ENCODE measurements at regions not wholly inside any gene's neighbourhood (a gene's known extent, or its start where the extent isn't known, plus 50 kb on each side); places are given as distances from the start of the nearest gene placed in this dataset.

DNA sequence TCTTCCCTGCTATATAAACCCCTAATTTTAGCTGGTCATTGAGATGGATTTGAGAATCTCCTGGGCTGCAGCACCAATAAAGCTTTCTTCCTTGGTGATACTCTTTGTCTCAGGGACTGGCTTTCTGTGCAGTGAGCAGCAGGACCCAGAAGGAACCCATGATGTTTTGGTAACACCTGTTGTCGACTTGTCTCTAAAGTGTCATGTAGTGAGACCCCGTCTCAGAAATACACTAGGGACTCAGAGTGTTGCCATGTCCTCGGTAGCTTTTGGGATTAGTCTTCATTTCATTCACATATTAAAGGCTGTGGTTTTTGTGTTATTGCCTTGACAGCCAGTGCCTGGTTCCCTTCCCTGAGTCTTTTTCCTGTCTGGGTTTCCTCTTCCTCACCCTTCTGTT lies 1078.7 kb downstream of the TBC1D22A start:
- no peak for DNase-seq (ENCODE audit: low spot score)

GRCh38 chr22:47839595-47840227 lies 1077.3 kb downstream of the TBC1D22A start:
- no peak for DNase-seq (ENCODE audit: low spot score)

DNA sequence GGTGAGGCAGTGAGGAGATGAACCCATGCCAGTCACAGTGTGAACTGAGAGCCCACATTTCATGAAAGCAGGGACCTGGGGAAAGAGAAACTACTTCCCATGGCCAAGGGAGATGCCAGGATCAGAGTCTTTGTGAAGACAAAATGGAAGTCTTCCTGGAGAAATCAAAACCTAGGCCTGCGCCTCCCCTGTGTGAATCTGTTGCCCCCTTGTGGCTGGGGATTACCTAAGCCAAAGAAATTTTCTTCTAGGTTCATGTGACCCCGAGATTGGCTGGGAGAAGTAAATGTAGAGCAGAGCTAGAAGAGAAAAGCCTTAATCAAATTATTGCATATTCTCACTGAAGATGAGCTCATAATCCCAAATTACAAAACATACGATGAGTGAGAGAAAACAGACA lies 1075.3 kb downstream of the TBC1D22A start:
- peak; percentile 35 for DNase-seq (ENCODE audit: low spot score)

DNA sequence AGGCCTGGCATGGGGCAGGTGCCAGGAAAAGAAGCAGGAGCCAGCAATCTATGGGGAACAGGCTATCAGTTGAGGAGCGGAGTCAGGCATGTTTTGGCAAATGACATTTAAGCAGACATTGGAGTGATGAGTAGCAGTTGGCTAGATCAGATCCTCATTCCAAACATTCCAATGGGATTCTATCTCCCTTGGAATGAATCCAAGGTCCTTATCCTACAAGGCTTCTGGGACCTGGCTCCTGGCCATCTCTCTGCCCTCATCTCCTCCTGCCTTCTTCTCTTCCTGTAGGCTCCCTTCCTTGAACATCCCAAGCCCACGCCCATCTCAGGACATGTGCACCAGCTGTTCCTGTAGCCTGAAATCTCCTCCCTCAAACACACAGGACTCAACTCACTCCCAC lies 1074.5 kb downstream of the TBC1D22A start:
- no peak for DNase-seq (ENCODE audit: low spot score)

DNA sequence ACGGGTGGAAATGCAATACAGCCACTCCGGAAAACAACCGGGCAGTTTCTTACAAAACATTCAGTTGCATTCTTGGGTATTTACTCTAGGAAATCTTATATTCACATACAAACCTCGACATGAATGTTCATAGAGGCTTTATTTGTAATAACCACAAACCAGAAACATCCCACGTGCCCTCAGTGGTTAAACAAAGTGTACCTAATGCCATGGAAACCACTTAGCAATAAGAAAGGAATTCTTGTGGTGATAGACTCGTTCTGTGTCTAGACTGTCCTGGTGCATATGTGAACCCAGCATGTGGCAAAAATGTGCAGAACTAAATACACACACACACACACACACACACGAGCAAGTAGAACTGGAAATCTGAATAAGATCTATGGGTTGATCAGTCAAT lies 1073.3 kb downstream of the TBC1D22A start:
- peak; percentile 34 for DNase-seq (ENCODE audit: low spot score)

DNA sequence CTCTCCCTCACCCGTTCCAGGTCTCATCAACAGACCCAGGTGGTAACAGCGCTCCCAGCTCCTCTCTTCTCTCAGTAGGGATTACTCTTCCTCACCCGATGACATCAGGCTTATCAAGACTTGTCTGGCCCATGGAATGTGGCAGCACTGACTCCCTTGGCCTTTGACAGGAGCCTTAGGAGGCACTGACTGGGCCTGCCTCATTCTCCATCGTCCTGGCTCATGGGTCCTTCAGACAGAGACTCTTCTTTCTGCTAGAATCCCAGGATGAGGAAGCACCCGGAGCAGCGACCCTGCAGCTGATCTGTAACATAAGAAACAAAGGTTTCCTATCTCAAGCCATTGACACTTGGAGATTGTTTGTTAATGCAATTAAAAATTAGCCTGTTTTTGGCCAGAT lies 1063.6 kb downstream of the TBC1D22A start:
- no peak for DNase-seq (ENCODE audit: low spot score)

- DNase-seq (ENCODE audit: low spot score) = no peak
Measured at GRCh38 chr22:47822422-47822821, 1060.0 kb downstream of the TBC1D22A start.

DNA sequence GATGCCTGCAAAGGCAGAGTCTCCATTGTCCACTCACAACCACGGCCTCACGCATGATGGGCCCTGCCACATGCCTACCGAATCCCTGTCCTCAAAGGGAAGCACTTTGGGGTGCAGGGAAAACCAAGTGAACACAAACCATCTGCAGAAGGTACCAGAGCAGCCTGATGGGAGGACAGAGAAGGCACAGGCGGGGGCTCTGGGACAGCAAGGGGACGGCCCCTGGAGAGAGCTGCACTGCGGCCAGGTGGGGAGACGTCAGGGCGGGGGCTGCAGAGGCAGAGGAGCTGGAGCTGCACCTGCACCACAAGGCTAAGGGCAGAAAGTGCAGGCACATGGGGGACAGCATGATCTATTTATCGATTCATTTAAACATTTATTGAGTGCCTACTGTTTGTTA lies 1056.0 kb downstream of the TBC1D22A start:
- no peak for DNase-seq (ENCODE audit: low spot score)

DNA sequence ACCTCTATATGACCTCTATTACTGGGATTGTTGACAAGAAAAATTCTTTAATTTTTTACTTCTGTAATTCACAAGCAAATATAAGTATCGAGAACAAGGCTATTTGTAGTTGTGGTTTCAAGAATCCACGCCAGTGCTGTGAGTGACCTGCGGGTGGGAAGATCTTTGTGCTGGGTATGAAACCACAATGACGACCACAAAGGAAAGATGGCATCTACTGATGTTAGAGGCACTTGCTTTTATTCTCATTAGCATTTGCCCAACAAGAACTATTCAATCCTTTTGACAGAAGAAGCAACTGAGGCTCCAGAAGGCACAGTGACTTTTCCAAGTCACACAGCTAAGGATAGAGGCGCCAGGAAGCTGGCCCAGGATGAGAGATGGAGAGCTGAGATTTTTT lies 1054.9 kb downstream of the TBC1D22A start:
- no peak for DNase-seq (ENCODE audit: low spot score)

DNA sequence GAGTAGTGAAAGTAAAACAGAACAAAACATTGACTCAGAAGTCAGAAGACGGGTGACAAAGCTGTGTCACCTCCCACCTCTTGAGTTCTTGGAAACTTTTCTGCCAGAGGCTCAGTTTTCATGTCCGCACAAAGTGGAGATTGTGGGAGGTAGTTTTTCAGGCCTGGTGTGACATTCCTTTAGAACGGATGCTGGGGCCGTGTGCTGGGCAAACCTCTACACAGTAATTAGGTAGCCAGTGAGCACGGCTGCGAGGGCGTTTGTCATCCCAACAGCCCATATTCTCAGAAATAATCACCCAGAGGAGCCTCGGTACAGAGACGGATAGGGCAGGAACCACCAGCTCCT lies 1054.4 kb downstream of the TBC1D22A start:
- no peak for DNase-seq (ENCODE audit: low spot score)

- DNase-seq (ENCODE audit: low spot score) = no peak
Measured at GRCh38 chr22:47816121-47816862, 1053.8 kb downstream of the TBC1D22A start.

- DNase-seq (ENCODE audit: low spot score) = no peak
Measured at GRCh38 chr22:47814474-47814873, 1052.0 kb downstream of the TBC1D22A start.

- no peak for DNase-seq (ENCODE audit: low spot score)
Measured at GRCh38 chr22:47813661-47814060, 1051.2 kb downstream of the TBC1D22A start.

GRCh38 chr22:47811971-47812370 lies 1049.5 kb downstream of the TBC1D22A start:
- DNase-seq (ENCODE audit: low spot score) = no peak

DNA sequence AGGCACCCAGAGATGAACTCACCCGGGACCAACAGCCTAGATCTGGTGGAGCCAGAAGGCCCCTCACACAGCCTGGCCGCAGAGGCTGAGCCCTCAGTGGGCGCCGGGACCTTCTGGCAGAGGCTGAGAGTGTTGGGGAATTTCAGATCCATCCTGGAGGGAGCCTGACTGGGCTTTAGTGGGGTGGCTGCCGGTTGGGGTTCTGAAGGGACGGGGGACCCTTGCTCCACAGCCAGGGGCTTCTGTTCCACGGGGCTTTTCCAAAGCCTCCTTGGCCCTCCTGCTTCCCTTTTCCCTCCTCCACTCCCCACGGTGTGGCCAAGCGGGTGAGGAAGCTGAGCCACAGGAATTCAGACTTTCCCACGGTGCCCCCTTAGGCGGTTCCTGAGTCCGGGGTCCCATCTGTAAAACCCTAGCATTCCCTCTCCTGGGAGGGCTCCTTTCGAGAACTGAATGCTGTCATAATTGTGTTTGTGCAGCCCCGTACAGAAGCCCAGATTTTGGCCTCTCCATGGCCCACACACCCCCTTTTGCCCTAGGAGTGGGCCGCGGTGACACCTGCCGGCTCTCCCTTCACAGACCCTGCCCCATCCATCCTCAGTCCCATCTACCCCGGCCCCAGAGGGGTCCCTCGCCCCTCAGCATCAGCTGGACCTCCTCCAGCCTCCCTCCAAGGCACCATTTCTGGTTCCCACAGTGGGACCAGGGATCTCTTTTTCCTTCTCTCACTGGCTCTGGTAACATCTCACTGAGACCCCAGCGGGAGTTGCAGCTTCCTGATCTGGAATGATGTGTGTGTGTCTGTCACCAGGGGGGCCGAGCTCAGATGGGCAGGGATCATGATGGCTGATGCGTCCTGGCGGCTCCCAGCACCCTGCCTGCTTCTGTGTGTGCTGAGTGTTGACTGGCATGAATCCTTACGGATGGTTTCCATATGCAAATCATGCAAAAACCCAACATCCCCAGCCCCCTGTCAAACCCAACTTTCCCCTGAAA lies 1048.4 kb downstream of the TBC1D22A start:
- no peak for DNase-seq (ENCODE audit: low spot score)

- DNase-seq (ENCODE audit: low spot score) = no peak
Measured at GRCh38 chr22:47808886-47809620, 1046.6 kb downstream of the TBC1D22A start.

GRCh38 chr22:47808236-47808635 lies 1045.8 kb downstream of the TBC1D22A start:
- no peak for DNase-seq (ENCODE audit: low spot score)

GRCh38 chr22:47807506-47807905 lies 1045.1 kb downstream of the TBC1D22A start:
- no peak for DNase-seq (ENCODE audit: low spot score)

- DNase-seq (ENCODE audit: low spot score) = no peak
Measured at GRCh38 chr22:47806894-47807293, 1044.4 kb downstream of the TBC1D22A start.

DNA sequence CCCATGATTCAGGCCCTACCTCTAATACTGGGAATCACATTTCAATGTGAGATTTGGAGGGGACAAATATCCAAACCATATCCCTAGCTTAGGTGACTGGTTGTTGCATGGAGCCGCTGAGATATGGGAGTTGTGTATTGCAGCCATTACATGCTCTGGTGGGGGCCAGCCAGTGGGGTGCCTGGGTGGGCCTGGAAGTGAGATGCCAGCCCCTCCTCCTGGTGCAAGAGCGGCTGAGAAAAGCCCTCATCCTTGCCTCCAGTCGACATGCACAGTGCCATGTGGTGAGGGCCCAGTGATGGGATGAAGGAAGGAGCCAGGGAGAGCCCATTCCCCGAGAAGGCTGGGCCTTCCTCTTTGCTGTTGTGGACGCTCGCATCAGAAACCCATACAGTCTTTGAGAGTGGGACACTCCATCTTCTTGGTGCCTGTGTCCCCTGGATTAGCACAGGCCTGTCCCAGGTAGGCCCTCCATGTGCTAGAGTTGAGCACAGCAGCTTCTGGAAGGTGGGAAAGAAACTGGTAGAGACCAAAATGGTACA lies 1043.0 kb downstream of the TBC1D22A start:
- DNase-seq (ENCODE audit: low spot score) = no peak

GRCh38 chr22:47804281-47804680 lies 1041.8 kb downstream of the TBC1D22A start:
- no peak for DNase-seq (ENCODE audit: low spot score)

Measured in HT-29 (cell line).